Stimulated activated naive CD8-positive, alpha-beta T cell treated with anti-CD3 and anti-CD28 coated beads, Interleukin-15, Interleukin-2, amounts not matched to agents 100 ng/mL and 50 ng/mL, for 24 hours (primary cell): ENCODE measurements at regions not wholly inside any gene's neighbourhood (a gene's known extent, or its start where the extent isn't known, plus 50 kb on each side); places are given as distances from the start of the nearest gene placed in this dataset.

Experiments used
- H3K27ac Mint-ChIP-seq: one replicate; pipeline ENCODE4 v1.8.0; 2021; ENCODE audit warnings: mild to moderate bottlenecking, mixed read lengths
- H3K27me3 Mint-ChIP-seq: one replicate; pipeline ENCODE4 v1.8.0; 2021; ENCODE audit warnings: mixed read lengths
- H3K36me3 Mint-ChIP-seq: one replicate; pipeline ENCODE4 v1.8.0; 2021; ENCODE audit warnings: low read depth, mixed read lengths
- H3K4me1 Mint-ChIP-seq: one replicate; pipeline ENCODE4 v1.8.0; 2021; ENCODE audit warnings: low read depth, mixed read lengths
- H3K4me3 Mint-ChIP-seq: one replicate; pipeline ENCODE4 v1.8.0; 2021; ENCODE audit warnings: mild to moderate bottlenecking, mixed read lengths
- H3K9me3 Mint-ChIP-seq: one replicate; pipeline ENCODE4 v1.8.0; 2021; ENCODE audit warnings: mixed read lengths

DNA sequence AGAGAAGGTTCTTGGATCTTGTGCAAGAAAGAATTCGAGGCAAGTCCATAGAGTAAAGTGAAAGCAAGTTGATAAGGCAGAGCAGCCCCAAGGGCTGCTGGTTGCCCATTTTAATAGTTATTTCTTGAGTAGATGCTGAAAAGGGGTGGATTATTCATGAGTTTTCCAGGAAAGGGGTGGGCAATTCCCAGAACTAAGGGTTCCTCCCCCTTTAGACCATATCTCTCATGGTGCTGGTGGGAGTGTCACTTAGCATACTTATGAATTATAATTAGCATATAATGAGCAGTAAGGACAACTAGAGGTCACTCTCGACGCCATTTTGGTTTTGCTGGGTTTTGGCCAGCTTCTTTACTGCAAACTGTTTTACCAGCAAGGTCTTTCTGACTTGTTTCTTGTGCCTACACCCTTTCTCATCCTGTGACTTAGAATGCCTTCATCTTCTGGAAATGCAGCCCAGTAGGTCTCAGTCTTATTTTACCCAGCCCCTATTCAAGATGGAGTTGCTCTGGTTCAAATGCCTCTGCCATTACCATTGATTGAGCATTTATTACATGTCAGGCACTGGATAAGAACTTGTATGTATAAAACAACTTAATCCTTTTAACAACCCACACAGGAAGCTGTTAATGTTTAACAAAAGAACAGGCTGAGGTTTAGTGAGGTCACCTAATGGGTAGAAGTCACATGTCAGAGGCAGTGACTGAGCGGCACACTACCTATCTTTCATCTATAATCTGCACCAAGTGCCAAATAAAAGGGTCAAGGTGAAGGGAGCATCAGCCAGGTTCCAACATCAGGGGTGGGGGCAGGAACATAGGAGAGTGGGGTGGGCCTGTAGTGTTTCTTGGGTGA, 250.9 kb downstream of the ICOS start:
- peaks cover 3% of the 10 kb centered on the region for H3K27me3 Mint-ChIP-seq
- H3K9me3 Mint-ChIP-seq = no peaks in the 10 kb centered on the region
- H3K36me3 Mint-ChIP-seq = no peaks in the 10 kb centered on the region
- no peak overlapping the region for H3K4me3 Mint-ChIP-seq
- peaks cover 12% of the 10 kb centered on the region for H3K4me1 Mint-ChIP-seq
- no peak overlapping the region for H3K27ac Mint-ChIP-seq

- Mint-ChIP-seq H3K9me3 (no peaks in the 10 kb centered on the region), H3K36me3 (no peaks in the 10 kb centered on the region), H3K27ac (no peak overlapping the region), H3K4me3 (no peak overlapping the region), H3K27me3 (peaks cover 7% of the 10 kb centered on the region), H3K4me1 (peaks cover 12% of the 10 kb centered on the region)
Measured at GRCh38 chr2:204191574-204191973, 255.0 kb downstream of the ICOS start.

DNA sequence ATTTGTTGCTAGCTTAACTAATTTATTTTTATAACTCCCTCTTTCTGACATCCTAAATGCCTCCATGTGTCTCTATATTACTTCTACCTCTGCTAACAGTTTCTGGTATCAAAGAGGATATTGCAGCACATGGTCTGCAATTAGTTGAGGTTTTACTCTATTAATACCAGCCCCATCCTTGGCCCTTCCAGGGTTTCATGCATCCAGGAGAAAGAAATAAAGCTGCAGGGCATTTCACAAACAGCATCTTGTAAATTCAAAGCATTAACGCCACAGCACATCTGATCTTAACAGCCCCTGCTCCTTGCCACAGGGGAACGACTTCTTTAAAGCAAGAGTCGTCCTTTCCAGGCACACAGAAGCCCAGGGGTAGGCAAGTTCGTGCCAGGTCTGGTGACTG, 258.9 kb downstream of the ICOS start:
- Mint-ChIP-seq H3K36me3 (no peaks in the 10 kb centered on the region), H3K27ac (no peak overlapping the region), H3K27me3 (peaks cover 10% of the 10 kb centered on the region), H3K4me3 (no peak overlapping the region), H3K4me1 (no peaks in the 10 kb centered on the region), H3K9me3 (no peaks in the 10 kb centered on the region)

GRCh38 chr2:204197336-204198005, 260.9 kb downstream of the ICOS start:
- no peak overlapping the region for H3K4me3 Mint-ChIP-seq
- no peaks in the 10 kb centered on the region for H3K4me1 Mint-ChIP-seq
- no peaks in the 10 kb centered on the region for H3K36me3 Mint-ChIP-seq
- no peaks in the 10 kb centered on the region for H3K9me3 Mint-ChIP-seq
- no peak overlapping the region for H3K27ac Mint-ChIP-seq
- peaks cover 6% of the 10 kb centered on the region for H3K27me3 Mint-ChIP-seq

GRCh38 chr2:204199357-204199756, 262.8 kb downstream of the ICOS start:
- H3K36me3 Mint-ChIP-seq = no peaks in the 10 kb centered on the region
- no peak overlapping the region for H3K4me3 Mint-ChIP-seq
- H3K9me3 Mint-ChIP-seq = no peaks in the 10 kb centered on the region
- H3K4me1 Mint-ChIP-seq = no peaks in the 10 kb centered on the region
- no peak overlapping the region for H3K27ac Mint-ChIP-seq
- H3K27me3 Mint-ChIP-seq = peaks cover 9% of the 10 kb centered on the region

- H3K4me3 Mint-ChIP-seq = no peak overlapping the region
- H3K27me3 Mint-ChIP-seq = peaks cover 8% of the 10 kb centered on the region
- no peaks in the 10 kb centered on the region for H3K36me3 Mint-ChIP-seq
- H3K9me3 Mint-ChIP-seq = no peaks in the 10 kb centered on the region
- no peaks in the 10 kb centered on the region for H3K4me1 Mint-ChIP-seq
- H3K27ac Mint-ChIP-seq = no peak overlapping the region
Measured at GRCh38 chr2:204201507-204201906, 264.9 kb downstream of the ICOS start.

DNA sequence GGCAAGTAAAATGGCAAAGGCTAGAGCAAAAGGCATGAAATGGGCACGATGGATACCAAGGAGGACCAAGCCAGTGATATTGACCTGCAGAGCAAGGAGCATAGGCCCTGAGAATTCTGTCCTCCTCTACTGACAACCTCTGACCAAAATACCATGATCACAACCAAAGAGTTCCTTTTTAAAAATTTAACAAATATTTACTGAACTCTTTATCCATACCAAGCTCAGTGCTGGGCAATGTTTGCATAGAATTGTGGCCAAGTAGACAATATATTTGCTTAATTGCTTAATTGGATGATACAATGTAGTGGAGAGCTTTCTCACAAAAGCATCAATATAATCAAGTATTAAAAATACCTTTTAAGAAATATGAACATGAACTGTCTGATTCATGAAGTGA, 265.7 kb downstream of the ICOS start:
- H3K27me3 Mint-ChIP-seq = peaks cover 10% of the 10 kb centered on the region

GRCh38 chr2:204203704-204204103, 267.1 kb downstream of the ICOS start:
- H3K27ac Mint-ChIP-seq = no peak overlapping the region
- peaks cover 9% of the 10 kb centered on the region for H3K27me3 Mint-ChIP-seq
- H3K36me3 Mint-ChIP-seq = no peaks in the 10 kb centered on the region
- H3K9me3 Mint-ChIP-seq = no peaks in the 10 kb centered on the region
- H3K4me1 Mint-ChIP-seq = no peaks in the 10 kb centered on the region
- H3K4me3 Mint-ChIP-seq = no peak overlapping the region

More for the DNA sequence above, 265.7 kb downstream of the ICOS start:
- H3K27ac Mint-ChIP-seq = no peak overlapping the region
- H3K4me3 Mint-ChIP-seq = no peak overlapping the region
- H3K9me3 Mint-ChIP-seq = no peaks in the 10 kb centered on the region
- H3K36me3 Mint-ChIP-seq = no peaks in the 10 kb centered on the region
- no peaks in the 10 kb centered on the region for H3K4me1 Mint-ChIP-seq

GRCh38 chr2:204205082-204205481, 268.5 kb downstream of the ICOS start:
- Mint-ChIP-seq H3K4me3 (no peak overlapping the region), H3K4me1 (no peaks in the 10 kb centered on the region), H3K9me3 (no peaks in the 10 kb centered on the region), H3K36me3 (no peaks in the 10 kb centered on the region), H3K27ac (no peak overlapping the region), H3K27me3 (peaks cover 9% of the 10 kb centered on the region)

GRCh38 chr2:204205538-204205937, 269.0 kb downstream of the ICOS start:
- Mint-ChIP-seq H3K9me3 (no peaks in the 10 kb centered on the region), H3K4me1 (no peaks in the 10 kb centered on the region), H3K27me3 (peaks cover 9% of the 10 kb centered on the region), H3K27ac (no peak overlapping the region), H3K36me3 (no peaks in the 10 kb centered on the region), H3K4me3 (no peak overlapping the region)

DNA sequence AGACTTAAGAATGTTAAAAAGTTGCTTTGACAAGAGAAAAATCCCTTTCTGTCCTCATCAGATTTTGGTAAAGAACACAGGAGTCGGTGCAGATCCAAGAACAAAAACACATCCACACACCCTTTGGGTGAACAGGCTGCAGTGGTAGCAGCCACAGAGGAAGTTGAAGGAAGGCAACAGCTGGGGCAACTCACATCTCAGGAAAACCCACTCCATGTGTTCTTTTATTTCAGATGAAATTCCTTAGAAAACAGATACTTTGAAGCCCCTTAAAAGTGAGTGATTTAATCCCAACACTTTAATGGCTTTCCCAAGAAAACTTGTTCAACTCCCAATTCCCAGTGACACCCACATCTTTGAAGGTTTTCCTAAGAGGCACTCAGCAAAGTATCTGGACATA, 271.3 kb downstream of the ICOS start:
- H3K4me1 Mint-ChIP-seq = no peaks in the 10 kb centered on the region
- peaks cover 12% of the 10 kb centered on the region for H3K27me3 Mint-ChIP-seq
- no peaks in the 10 kb centered on the region for H3K36me3 Mint-ChIP-seq
- H3K27ac Mint-ChIP-seq = no peak overlapping the region
- no peak overlapping the region for H3K4me3 Mint-ChIP-seq
- H3K9me3 Mint-ChIP-seq = no peaks in the 10 kb centered on the region

GRCh38 chr2:204213588-204213987, 277.0 kb downstream of the ICOS start:
- Mint-ChIP-seq H3K27ac (no peak overlapping the region), H3K9me3 (peaks cover 14% of the 10 kb centered on the region), H3K4me3 (no peak overlapping the region), H3K36me3 (no peaks in the 10 kb centered on the region), H3K27me3 (peaks cover 16% of the 10 kb centered on the region), H3K4me1 (no peaks in the 10 kb centered on the region)

GRCh38 chr2:204218040-204218439, 281.5 kb downstream of the ICOS start:
- Mint-ChIP-seq H3K36me3 (no peaks in the 10 kb centered on the region), H3K4me3 (no peak overlapping the region), H3K9me3 (peaks cover 14% of the 10 kb centered on the region), H3K27me3 (peaks cover 12% of the 10 kb centered on the region), H3K27ac (no peak overlapping the region), H3K4me1 (no peaks in the 10 kb centered on the region)

DNA sequence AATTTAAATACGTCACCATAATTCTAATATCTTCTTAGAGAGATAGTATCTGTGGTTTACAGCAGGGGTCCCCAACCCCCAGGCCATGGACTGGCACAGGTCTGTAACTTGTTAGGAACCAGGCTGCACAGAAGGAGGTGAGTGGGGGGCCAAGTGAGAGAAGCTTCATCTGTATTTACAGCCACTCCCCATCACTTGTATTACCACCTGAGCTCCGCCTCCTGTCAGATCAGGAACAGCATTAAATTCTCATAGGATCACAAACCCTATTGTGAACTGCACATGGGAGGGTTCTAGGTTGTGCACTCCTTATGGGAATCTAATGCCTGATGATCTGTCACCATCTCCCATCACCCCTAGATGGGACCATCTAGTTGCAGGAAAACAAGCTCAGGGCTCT, 282.6 kb downstream of the ICOS start:
- H3K4me3 Mint-ChIP-seq = no peak overlapping the region

GRCh38 chr2:204220896-204221295, 284.3 kb downstream of the ICOS start:
- Mint-ChIP-seq H3K9me3 (peaks cover 5% of the 10 kb centered on the region), H3K4me3 (no peak overlapping the region), H3K36me3 (no peaks in the 10 kb centered on the region), H3K27ac (no peak overlapping the region), H3K4me1 (no peaks in the 10 kb centered on the region), H3K27me3 (peaks cover 4% of the 10 kb centered on the region)

More for the DNA sequence above, 282.6 kb downstream of the ICOS start:
- peaks cover 12% of the 10 kb centered on the region for H3K27me3 Mint-ChIP-seq
- no peaks in the 10 kb centered on the region for H3K4me1 Mint-ChIP-seq
- H3K36me3 Mint-ChIP-seq = no peaks in the 10 kb centered on the region
- H3K27ac Mint-ChIP-seq = no peak overlapping the region
- H3K9me3 Mint-ChIP-seq = peaks cover 14% of the 10 kb centered on the region
